GM12878 (cell line): ENCODE measurements at regions not wholly inside any gene's neighbourhood (a gene's known extent, or its start where the extent isn't known, plus 50 kb on each side); places are given as distances from the start of the nearest gene placed in this dataset.

Source experiments
- ATAC-seq: fragments of 200-7000 bp; cut with Tn5 transposase; 3 replicates; pipeline ENCODE4 v1.9.1; 2020; ENCODE audit warnings: mild to moderate bottlenecking, moderate library complexity
- BruUV-seq: library from RNA; stranded (reverse); fragments of 400-500 nt; replicated peaks from 2 replicates; lab custom pipeline; 2021; lab: Mats Ljungman, UMichigan
- CTCF ChIA-PET: fragments of 300-600 bp; sonication (Branson Sonifier 250); formaldehyde crosslinking; extraction: SDS; loops from one replicate; lab custom pipeline; 2021; ENCODE audit warnings: inconsistent platforms; lab: Yijun Ruan, JAX
- POLR2A ChIA-PET: fragments of 350-600 bp; formaldehyde crosslinking; extraction: SDS; loops from one replicate; lab custom pipeline; 2021; ENCODE audit warnings: inconsistent platforms; lab: Charles Lee
- RAD21 ChIA-PET: fragments of 300-600 bp; sonication (Branson Sonifier 250); formaldehyde crosslinking; loops from one replicate; lab custom pipeline; 2023; ENCODE audit warnings: antibody characterized with exemption; ENCODE audit not compliant: unreplicated experiment; lab: Charles Lee
- SMC1A ChIA-PET: fragments of 300-600 bp; sonication (Branson Sonifier 250); formaldehyde crosslinking; loops from one replicate; lab custom pipeline; 2023; ENCODE audit not compliant: unreplicated experiment, uncharacterized antibody; lab: Charles Lee
- DNase-seq: peaks from one replicate; pipeline ENCODE4 v3.0.0-alpha.2; 2011; ENCODE audit warnings: low read depth, low spot score
- FAIRE-seq: peaks from 3 replicates; lab custom pipeline; 2011; peaks lifted over from hg19 to GRCh38; lab: Jason Lieb, UNC
- H2AFZ ChIP-seq: 2 replicates; pipeline ENCODE4 v1.6.0; 2011; ENCODE audit warnings: low read depth, low read length, control low read depth; ENCODE audit not compliant: control insufficient read depth
- H3K27ac ChIP-seq: 2 replicates; pipeline ENCODE4 v1.5.1; 2011; ENCODE audit warnings: control low read depth; ENCODE audit not compliant: control insufficient read depth, insufficient read depth
- H3K27me3 ChIP-seq, 2 experiments: replicated peaks in 1 of 2; 2 replicates each; pipeline versions ENCODE4 v1.6.0 to v1.6.1; 2011; ENCODE audit warnings: low read length in 1 of 2; ENCODE audit not compliant: control insufficient read depth in 2 of 2, insufficient read depth in 2 of 2
- H3K36me3 ChIP-seq, 2 experiments: 2 replicates each; pipeline ENCODE4 v1.5.1; 2011; ENCODE audit warnings: low read length in 1 of 2; ENCODE audit not compliant: control insufficient read depth in 2 of 2, insufficient read depth in 2 of 2
- H3K4me1 ChIP-seq: 2 replicates; pipeline ENCODE4 v1.6.1; 2011; ENCODE audit warnings: mild to moderate bottlenecking, low read length, moderate library complexity, mixed read lengths; ENCODE audit not compliant: control insufficient read depth, insufficient read depth
- H3K4me2 ChIP-seq: 2 replicates; pipeline ENCODE4 v1.6.0; 2011; ENCODE audit warnings: control low read depth; ENCODE audit not compliant: control insufficient read depth, insufficient read depth
- H3K4me3 ChIP-seq: fragments of 200-600 bp; sonication (generic); 2 replicates; pipeline ENCODE4 v1.5.1; 2016
- H3K79me2 ChIP-seq: 2 replicates; pipeline ENCODE4 v1.6.0; 2011; ENCODE audit warnings: low read length; ENCODE audit not compliant: control insufficient read depth, insufficient read depth
- H3K9ac ChIP-seq: 2 replicates; pipeline ENCODE4 v1.8.0; 2011; ENCODE audit warnings: low read length, control low read depth, mixed read lengths; ENCODE audit not compliant: control insufficient read depth, insufficient read depth
- H3K9me3 ChIP-seq: replicated peaks from 3 replicates; pipeline ENCODE4 v1.5.1; 2011; ENCODE audit warnings: mild to moderate bottlenecking, low read length; ENCODE audit not compliant: control insufficient read depth, insufficient read depth
- H4K20me1 ChIP-seq: 2 replicates; pipeline ENCODE4 v1.6.0; 2011; ENCODE audit not compliant: control insufficient read depth, insufficient read depth
- CBFB ChIP-seq: IDR thresholded peaks from 2 replicates; pipeline ENCODE4 v1.6.1; 2016; ENCODE audit warnings: antibody characterized with exemption, low read depth
- EED ChIP-seq: sonication (generic); IDR thresholded peaks from 2 replicates; pipeline ENCODE4 v1.6.1; 2016; ENCODE audit warnings: antibody characterized with exemption, low read depth
- ESRRA ChIP-seq: IDR thresholded peaks from 2 replicates; pipeline ENCODE4 v1.6.1; 2012; ENCODE audit warnings: mild to moderate bottlenecking, low read length, improper control_type of control experiment
- NBN ChIP-seq: fragments of 450-650 bp; IDR thresholded peaks from 2 replicates; pipeline ENCODE4 v1.6.1; 2016
- NFIC ChIP-seq: IDR thresholded peaks from 2 replicates; pipeline ENCODE4 v1.6.1; 2012; ENCODE audit warnings: low read depth, mild to moderate bottlenecking, inconsistent platforms, low read length, moderate library complexity
- NFXL1 ChIP-seq: fragments of 450-650 bp; IDR thresholded peaks from 2 replicates; pipeline ENCODE4 v1.6.1; 2017; ENCODE audit warnings: antibody characterized with exemption, mild to moderate bottlenecking, borderline replicate concordance
- PAX5 ChIP-seq: IDR thresholded peaks from 2 replicates; pipeline ENCODE4 v1.6.1; 2011; ENCODE audit warnings: low read depth, low read length, borderline replicate concordance
- PAX8 ChIP-seq: fragments of 450-650 bp; IDR thresholded peaks from 2 replicates; pipeline ENCODE4 v1.6.1; 2017; ENCODE audit warnings: mild to moderate bottlenecking, moderate library complexity
- SIN3A ChIP-seq: IDR thresholded peaks from 2 replicates; pipeline ENCODE4 v1.6.1; 2012; ENCODE audit warnings: low read depth, low read length, improper control_type of control experiment
- SMARCA5 ChIP-seq: fragments of 450-650 bp; IDR thresholded peaks from 2 replicates; pipeline ENCODE4 v1.6.1; 2017; ENCODE audit warnings: mild to moderate bottlenecking
- TCF12 ChIP-seq: IDR thresholded peaks from 2 replicates; pipeline ENCODE4 v1.6.1; 2011; ENCODE audit warnings: low read depth, mild to moderate bottlenecking, low read length
- ZNF207 ChIP-seq: fragments of 450-650 bp; IDR thresholded peaks from 2 replicates; pipeline ENCODE4 v1.6.1; 2014; ENCODE audit warnings: antibody characterized with exemption, mild to moderate bottlenecking, borderline replicate concordance
- WGBS: methylation state at CpG from one replicate; pipeline ENCODE4 v1.1.6; 2016; ENCODE audit warnings: low lambda C conversion rate; ENCODE audit not compliant: insufficient replicate concordance, insufficient coverage; ENCODE audit errors: missing lambda C conversion rate; 5-methylcytosine and 5-hydroxymethylcytosine counted together
- in situ Hi-C: fragments of 300-500 bp; cut with MboI; formaldehyde crosslinking; loops from 9 replicates; pipeline ENCODE4 v1.14.3; 2018; ENCODE audit warnings: mixed read lengths
- intact Hi-C: fragments of 100-400 bp; cut with micrococcal nuclease; formaldehyde crosslinking; loops from one replicate; pipeline ENCODE4 v1.14.2; 2022; ENCODE audit not compliant: unreplicated experiment
- TF ChIP-seq, protein P1 (sequence below): fragments of 450-650 bp; IDR thresholded peaks from 2 replicates; pipeline ENCODE4 v1.6.1; 2017; ENCODE audit warnings: mild to moderate bottlenecking, low read depth, inconsistent platforms; ENCODE audit not compliant: poor library complexity, severe bottlenecking
- TF ChIP-seq, protein P2 (sequence below), 3 experiments: IDR thresholded peaks in 2 of 3; conservative IDR thresholded peaks in 1 of 3; 2 replicates each; pipeline ENCODE4 v1.5.1; 2011; ENCODE audit warnings: low read depth in 3 of 3, low read length in 3 of 3, mild to moderate bottlenecking in 3 of 3, control low read depth in 2 of 3, moderate library complexity in 2 of 3, inconsistent platforms in 1 of 3, mixed read lengths in 1 of 3; ENCODE audit not compliant: control insufficient read depth in 2 of 3, insufficient read depth in 1 of 3; ENCODE audit errors: extremely low read depth in 1 of 3
- TF ChIP-seq, protein P3 (sequence below): IDR thresholded peaks from 2 replicates; pipeline ENCODE4 v1.6.1; 2011; ENCODE audit warnings: borderline replicate concordance, low read depth, mild to moderate bottlenecking, moderate library complexity, mixed read lengths, low read length; ENCODE audit not compliant: insufficient read depth; ENCODE audit errors: extremely low read length
- TF ChIP-seq, protein P4 (sequence below): fragments of 450-650 bp; formaldehyde crosslinking; IDR thresholded peaks from 2 replicates; pipeline ENCODE4 v1.5.0; 2022; ENCODE audit warnings: mild to moderate bottlenecking, missing genetic modification characterization

DNA sequence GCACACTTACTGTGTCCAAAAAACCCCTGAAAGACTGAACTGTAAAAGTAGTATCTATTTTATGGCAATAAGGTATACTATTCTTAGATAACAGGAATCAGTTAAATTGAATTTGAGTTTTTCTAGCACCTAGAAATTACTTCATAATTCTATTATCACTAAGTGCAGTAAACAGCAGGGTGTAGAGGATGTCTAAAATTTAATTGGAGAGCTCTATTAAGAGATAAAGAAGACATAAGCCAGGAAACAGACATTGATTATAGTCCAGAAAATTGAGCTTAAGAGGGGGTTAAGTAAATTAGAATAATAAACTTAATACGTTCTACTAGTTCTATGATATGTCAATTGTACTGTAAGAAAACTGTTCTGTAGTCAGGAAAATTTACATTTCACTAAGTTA lies 403.5 kb upstream of the CBLB start:
- H3K27ac ChIP-seq = no peak overlapping the region
- no TSS peak for BruUV-seq
- H3K27me3 ChIP-seq = no peaks in the 10 kb centered on the region
- in situ Hi-C loops (no loop called here), intact Hi-C loops (no loop called here)
- ChIA-PET POLR2A (no interaction called here), SMC1A (interaction anchor here (1.1 kb wide), 1 partner anchor 28 kb away, joined by 3 read pairs; no protein-coding TSS in a partner anchor), CTCF (interaction anchor here (0.6 kb wide), 2 partner anchors 23 to 392 kb away, joined by 3 read pairs; no protein-coding TSS in a partner anchor), RAD21 (no interaction called here)
- WGBS = 100% methylated on average over 1 of the region's 1 CpG
- TF ChIP-seq SIN3A = no peak
- no peak for TF ChIP-seq TCF12
- no peak for TF ChIP-seq ZNF207
- no peak for TF ChIP-seq CBFB
- no peak for TF ChIP-seq PAX5
- TF ChIP-seq ESRRA = no peak
- no peak for TF ChIP-seq SMARCA5
- no peak for TF ChIP-seq EED
- TF ChIP-seq, protein P1, sequence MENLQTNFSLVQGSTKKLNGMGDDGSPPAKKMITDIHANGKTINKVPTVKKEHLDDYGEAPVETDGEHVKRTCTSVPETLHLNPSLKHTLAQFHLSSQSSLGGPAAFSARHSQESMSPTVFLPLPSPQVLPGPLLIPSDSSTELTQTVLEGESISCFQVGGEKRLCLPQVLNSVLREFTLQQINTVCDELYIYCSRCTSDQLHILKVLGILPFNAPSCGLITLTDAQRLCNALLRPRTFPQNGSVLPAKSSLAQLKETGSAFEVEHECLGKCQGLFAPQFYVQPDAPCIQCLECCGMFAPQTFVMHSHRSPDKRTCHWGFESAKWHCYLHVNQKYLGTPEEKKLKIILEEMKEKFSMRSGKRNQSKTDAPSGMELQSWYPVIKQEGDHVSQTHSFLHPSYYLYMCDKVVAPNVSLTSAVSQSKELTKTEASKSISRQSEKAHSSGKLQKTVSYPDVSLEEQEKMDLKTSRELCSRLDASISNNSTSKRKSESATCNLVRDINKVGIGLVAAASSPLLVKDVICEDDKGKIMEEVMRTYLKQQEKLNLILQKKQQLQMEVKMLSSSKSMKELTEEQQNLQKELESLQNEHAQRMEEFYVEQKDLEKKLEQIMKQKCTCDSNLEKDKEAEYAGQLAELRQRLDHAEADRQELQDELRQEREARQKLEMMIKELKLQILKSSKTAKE = no peak
- TF ChIP-seq, protein P2, sequence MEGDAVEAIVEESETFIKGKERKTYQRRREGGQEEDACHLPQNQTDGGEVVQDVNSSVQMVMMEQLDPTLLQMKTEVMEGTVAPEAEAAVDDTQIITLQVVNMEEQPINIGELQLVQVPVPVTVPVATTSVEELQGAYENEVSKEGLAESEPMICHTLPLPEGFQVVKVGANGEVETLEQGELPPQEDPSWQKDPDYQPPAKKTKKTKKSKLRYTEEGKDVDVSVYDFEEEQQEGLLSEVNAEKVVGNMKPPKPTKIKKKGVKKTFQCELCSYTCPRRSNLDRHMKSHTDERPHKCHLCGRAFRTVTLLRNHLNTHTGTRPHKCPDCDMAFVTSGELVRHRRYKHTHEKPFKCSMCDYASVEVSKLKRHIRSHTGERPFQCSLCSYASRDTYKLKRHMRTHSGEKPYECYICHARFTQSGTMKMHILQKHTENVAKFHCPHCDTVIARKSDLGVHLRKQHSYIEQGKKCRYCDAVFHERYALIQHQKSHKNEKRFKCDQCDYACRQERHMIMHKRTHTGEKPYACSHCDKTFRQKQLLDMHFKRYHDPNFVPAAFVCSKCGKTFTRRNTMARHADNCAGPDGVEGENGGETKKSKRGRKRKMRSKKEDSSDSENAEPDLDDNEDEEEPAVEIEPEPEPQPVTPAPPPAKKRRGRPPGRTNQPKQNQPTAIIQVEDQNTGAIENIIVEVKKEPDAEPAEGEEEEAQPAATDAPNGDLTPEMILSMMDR (IDR thresholded peaks at IDR 0.05 in 2 of 3, conservative IDR thresholded peaks at IDR 0.05 in 1 of 3; ENCODE audit: control insufficient read depth in 2 of 3, extremely low read depth in 1 of 3, insufficient read depth in 1 of 3, low read depth in 3 of 3, low read length in 3 of 3) = no peak
- no peak for TF ChIP-seq NBN
- TF ChIP-seq, protein P3, sequence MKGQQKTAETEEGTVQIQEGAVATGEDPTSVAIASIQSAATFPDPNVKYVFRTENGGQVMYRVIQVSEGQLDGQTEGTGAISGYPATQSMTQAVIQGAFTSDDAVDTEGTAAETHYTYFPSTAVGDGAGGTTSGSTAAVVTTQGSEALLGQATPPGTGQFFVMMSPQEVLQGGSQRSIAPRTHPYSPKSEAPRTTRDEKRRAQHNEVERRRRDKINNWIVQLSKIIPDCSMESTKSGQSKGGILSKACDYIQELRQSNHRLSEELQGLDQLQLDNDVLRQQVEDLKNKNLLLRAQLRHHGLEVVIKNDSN = no peak
- no peak for TF ChIP-seq NFXL1
- TF ChIP-seq, protein P4, sequence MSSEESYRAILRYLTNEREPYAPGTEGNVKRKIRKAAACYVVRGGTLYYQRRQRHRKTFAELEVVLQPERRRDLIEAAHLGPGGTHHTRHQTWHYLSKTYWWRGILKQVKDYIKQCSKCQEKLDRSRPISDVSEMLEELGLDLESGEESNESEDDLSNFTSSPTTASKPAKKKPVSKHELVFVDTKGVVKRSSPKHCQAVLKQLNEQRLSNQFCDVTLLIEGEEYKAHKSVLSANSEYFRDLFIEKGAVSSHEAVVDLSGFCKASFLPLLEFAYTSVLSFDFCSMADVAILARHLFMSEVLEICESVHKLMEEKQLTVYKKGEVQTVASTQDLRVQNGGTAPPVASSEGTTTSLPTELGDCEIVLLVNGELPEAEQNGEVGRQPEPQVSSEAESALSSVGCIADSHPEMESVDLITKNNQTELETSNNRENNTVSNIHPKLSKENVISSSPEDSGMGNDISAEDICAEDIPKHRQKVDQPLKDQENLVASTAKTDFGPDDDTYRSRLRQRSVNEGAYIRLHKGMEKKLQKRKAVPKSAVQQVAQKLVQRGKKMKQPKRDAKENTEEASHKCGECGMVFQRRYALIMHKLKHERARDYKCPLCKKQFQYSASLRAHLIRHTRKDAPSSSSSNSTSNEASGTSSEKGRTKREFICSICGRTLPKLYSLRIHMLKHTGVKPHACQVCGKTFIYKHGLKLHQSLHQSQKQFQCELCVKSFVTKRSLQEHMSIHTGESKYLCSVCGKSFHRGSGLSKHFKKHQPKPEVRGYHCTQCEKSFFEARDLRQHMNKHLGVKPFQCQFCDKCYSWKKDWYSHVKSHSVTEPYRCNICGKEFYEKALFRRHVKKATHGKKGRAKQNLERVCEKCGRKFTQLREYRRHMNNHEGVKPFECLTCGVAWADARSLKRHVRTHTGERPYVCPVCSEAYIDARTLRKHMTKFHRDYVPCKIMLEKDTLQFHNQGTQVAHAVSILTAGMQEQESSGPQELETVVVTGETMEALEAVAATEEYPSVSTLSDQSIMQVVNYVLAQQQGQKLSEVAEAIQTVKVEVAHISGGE (CRISPR knock-in tag) = no peak
- TF ChIP-seq NFIC = no peak
- no peak for TF ChIP-seq PAX8
- H3K9me3 ChIP-seq = peaks cover 2% of the 10 kb centered on the region
- DNase-seq (no peak), ATAC-seq (no peak), FAIRE-seq (no peak)
- 0 out of 2 replicates have a peak, but pooled peaks cover 5% of the 10 kb centered on the region for H3K4me1 ChIP-seq
- H4K20me1 ChIP-seq = no peaks in the 10 kb centered on the region
- H3K4me2 ChIP-seq = no peak overlapping the region
- H3K9ac ChIP-seq = no peak overlapping the region
- H3K36me3 ChIP-seq = no peaks in the 10 kb centered on the region
- no peaks in the 10 kb centered on the region for H3K79me2 ChIP-seq
- no peak overlapping the region for H3K4me3 ChIP-seq
- H2AFZ ChIP-seq = no peak overlapping the region
